GM13976 (cell line): ENCODE measurements at regions not wholly inside any gene's neighbourhood (a gene's known extent, or its start where the extent isn't known, plus 50 kb on each side); places are given as distances from the start of the nearest gene placed in this dataset.

Experiments
- DNase-seq: peaks from one replicate; pipeline ENCODE4 v3.0.0; 2012; ENCODE audit warnings: low spot score
- in situ Hi-C: fragments of 300-500 bp; cut with MboI; formaldehyde crosslinking; loops from one replicate; pipeline ENCODE4 v1.12.0; 2022; ENCODE audit warnings: low sequenced_read_pairs, mixed read lengths, inconsistent platforms; ENCODE audit not compliant: unreplicated experiment
- TF ChIP-seq, protein P1 (sequence below): IDR thresholded peaks from 2 replicates; pipeline ENCODE4 v1.5.1; 2012; ENCODE audit warnings: borderline replicate concordance, mild to moderate bottlenecking; ENCODE audit not compliant: insufficient read depth; ENCODE audit errors: extremely low read depth, missing control alignments, control extremely low read depth

- DNase-seq: peak; percentile 87
- in situ Hi-C loops: loop anchor here (10.0 kb wide), 1 partner anchor 142 kb away; a partner anchor contains a TSS
- TF ChIP-seq, protein P1, sequence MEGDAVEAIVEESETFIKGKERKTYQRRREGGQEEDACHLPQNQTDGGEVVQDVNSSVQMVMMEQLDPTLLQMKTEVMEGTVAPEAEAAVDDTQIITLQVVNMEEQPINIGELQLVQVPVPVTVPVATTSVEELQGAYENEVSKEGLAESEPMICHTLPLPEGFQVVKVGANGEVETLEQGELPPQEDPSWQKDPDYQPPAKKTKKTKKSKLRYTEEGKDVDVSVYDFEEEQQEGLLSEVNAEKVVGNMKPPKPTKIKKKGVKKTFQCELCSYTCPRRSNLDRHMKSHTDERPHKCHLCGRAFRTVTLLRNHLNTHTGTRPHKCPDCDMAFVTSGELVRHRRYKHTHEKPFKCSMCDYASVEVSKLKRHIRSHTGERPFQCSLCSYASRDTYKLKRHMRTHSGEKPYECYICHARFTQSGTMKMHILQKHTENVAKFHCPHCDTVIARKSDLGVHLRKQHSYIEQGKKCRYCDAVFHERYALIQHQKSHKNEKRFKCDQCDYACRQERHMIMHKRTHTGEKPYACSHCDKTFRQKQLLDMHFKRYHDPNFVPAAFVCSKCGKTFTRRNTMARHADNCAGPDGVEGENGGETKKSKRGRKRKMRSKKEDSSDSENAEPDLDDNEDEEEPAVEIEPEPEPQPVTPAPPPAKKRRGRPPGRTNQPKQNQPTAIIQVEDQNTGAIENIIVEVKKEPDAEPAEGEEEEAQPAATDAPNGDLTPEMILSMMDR: no peak
Measured at GRCh38 chr6:26196846-26197635, 109.8 kb downstream of the HFE start.

- DNase-seq: no peak
- TF ChIP-seq, protein P1: no peak
- in situ Hi-C loops: loop anchor here (10.0 kb wide), 1 partner anchor 143 kb away; a partner anchor contains a TSS
Measured at GRCh38 chr6:26197636-26197932, 110.4 kb downstream of the HFE start.

DNA sequence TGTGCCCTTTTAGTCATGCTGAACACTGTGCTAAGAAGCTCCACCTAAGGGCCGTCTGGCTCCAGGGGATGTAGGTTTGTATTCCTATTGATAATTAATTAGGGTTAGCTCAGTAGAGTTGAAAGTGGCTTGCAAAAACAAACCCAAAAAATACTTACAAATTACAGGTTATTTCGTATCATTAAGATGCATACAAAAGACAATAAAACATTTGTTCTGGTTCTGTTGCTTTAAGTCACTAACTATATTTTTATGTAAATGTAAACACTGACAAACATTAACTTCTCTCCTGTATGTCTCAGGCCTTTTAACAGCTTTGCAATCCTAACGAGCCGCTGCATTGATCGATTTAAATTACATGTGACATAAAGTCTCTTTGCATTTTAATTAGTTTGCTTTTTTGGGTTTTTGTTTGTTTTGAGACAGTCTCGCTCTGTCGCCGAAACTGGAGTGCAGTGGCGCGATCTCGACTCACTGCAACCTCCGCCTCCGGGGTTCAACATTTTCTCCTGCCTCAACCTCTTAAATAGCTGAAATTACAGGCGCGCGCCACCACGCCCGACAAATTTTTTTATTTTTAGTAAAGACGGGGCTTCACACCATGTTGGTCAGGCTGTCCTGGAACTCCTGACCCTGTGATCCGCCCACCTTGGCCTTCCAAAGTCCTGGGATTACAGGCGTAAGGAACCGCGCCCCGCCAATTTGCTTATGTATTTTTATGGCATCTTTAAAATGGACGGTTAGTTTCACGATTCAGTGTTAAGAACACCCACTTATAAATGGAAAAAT, 110.9 kb downstream of the HFE start:
- in situ Hi-C loops: loop anchor here (10.0 kb wide), 1 partner anchor 143 kb away; a partner anchor contains a TSS

DNA sequence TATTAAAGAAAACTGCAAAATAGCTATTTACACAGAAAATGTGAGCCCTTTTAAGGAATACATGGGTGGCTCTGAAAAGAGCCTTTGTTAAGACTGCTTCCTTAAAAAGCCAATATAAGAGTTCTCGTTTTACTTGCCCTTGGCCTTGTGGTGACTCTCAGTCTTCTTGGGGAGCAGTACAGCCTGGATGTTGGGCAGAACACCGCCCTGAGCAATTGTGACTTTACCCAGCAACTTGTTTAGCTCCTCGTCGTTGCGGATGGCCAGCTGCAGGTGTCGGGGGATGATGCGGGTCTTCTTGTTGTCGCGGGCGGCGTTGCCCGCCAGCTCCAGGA, 111.5 kb downstream of the HFE start:
- DNase-seq: no peak
- TF ChIP-seq, protein P1: no peak
- in situ Hi-C loops: loop anchor here (10.0 kb wide), 1 partner anchor 144 kb away; a partner anchor contains a TSS

More for the DNA sequence above, 110.9 kb downstream of the HFE start:
- TF ChIP-seq, protein P1: no peak
- no peak for DNase-seq

DNA sequence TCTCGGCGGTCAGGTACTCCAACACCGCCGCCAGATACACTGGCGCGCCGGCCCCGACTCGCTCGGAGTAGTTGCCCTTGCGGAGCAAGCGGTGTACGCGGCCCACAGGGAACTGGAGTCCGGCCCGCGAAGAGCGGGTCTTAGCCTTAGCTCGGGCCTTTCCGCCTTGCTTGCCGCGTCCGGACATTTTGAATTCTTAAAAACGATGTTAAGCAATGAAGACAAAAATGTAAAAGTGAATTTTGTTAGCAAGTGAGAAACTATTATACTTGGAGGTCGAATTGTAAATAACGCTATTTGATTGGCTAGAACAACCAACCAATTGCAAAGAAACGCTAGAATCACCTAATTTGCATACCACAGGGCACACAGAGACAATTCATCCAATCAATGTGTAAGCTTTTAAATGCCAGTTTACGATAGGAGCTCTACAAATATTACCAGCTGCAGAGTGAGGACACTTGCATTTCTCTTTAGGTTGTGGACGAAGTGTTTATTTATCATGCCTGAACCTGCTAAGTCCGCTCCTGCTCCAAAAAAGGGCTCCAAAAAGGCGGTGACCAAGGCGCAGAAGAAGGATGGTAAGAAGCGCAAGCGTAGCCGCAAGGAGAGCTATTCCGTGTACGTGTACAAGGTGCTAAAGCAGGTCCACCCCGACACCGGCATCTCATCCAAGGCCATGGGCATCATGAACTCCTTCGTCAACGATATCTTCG, 112.0 kb downstream of the HFE start:
- DNase-seq: peak; percentile 84
- TF ChIP-seq, protein P1: no peak
- in situ Hi-C loops: loop anchor here (10.0 kb wide), 1 partner anchor 144 kb away; a partner anchor contains a TSS
